Kidney (tissue), 13 donors: ENCODE measurements at regions not wholly inside any gene's neighbourhood (a gene's known extent, or its start where the extent isn't known, plus 50 kb on each side); places are given as distances from the start of the nearest gene placed in this dataset.

Experiments
- DNase-seq, 5 donors: peaks; one replicate each; pipeline ENCODE4 v3.0.0-alpha.2; 2013 to 2020
- FAIRE-seq: peaks from 2 replicates; lab custom pipeline; 2012; peaks lifted over from hg19 to GRCh38; lab: Jason Lieb, UNC
- H3K27ac ChIP-seq, 2 donors: one replicate each; pipeline ENCODE4 v1.7.0; 2013; ENCODE audit warnings: low read depth in 2 of 2, low read length in 2 of 2, inconsistent platforms in 1 of 2
- H3K27me3 ChIP-seq: one replicate; pipeline ENCODE4 v1.7.1; 2013; ENCODE audit warnings: low read length, inconsistent platforms; ENCODE audit not compliant: control insufficient read depth, insufficient read depth
- H3K36me3 ChIP-seq, 3 donors: one replicate each; pipeline versions ENCODE4 v1.7.0 to v1.7.1; 2013; ENCODE audit warnings: low read length in 3 of 3, control low read depth in 1 of 3, inconsistent platforms in 1 of 3; ENCODE audit not compliant: insufficient read depth in 3 of 3, control insufficient read depth in 2 of 3
- H3K4me1 ChIP-seq, 3 donors: one replicate each; pipeline versions ENCODE4 v1.7.0 to v1.7.1; 2013; ENCODE audit warnings: low read length in 3 of 3, inconsistent platforms in 1 of 3, low read depth in 1 of 3; ENCODE audit not compliant: control insufficient read depth in 2 of 3, insufficient read depth in 2 of 3
- H3K4me3 ChIP-seq, 3 donors: one replicate each; pipeline versions ENCODE4 v1.7.0 to v1.8.1; 2013; ENCODE audit warnings: low read length in 3 of 3, control low read depth in 1 of 3, inconsistent platforms in 1 of 3
- H3K9ac ChIP-seq, 3 donors: one replicate each; pipeline versions ENCODE4 v1.7.0 to v1.7.1; 2013; ENCODE audit warnings: low read length in 3 of 3, control low read depth in 1 of 3, inconsistent platforms in 1 of 3
- H3K9me3 ChIP-seq, 3 donors: one replicate each; pipeline versions ENCODE4 v1.7.0 to v1.7.1; 2013; ENCODE audit warnings: low read length in 3 of 3, control low read depth in 1 of 3, inconsistent platforms in 1 of 3; ENCODE audit not compliant: control insufficient read depth in 2 of 3, insufficient read depth in 1 of 3
- CTCF ChIP-seq: IDR thresholded peaks from 3 replicates; pipeline ENCODE4 v1.5.1; 2012; ENCODE audit warnings: mild to moderate bottlenecking, moderate library complexity, borderline replicate concordance; ENCODE audit not compliant: insufficient read depth; ENCODE audit errors: extremely low read depth
- intact Hi-C: fragments of 100-400 bp; cut with DNase I; formaldehyde crosslinking; loops from one replicate; pipeline ENCODE4 v1.11.1; 2022
- donor health status: control.
- donor health status: control.
- donor health status: control.
- donor health status: control.
- donor health status: control.
- donor health status: DM: yes; HTN: yes; CAD: no.
- donor health status: Normal renal cell carcinoma (clear cell type).

GRCh38 chr22:49664891-49665290 is 162.8 kb downstream of the BRD1 start:
- peak in 1 of 5 donors; percentile 27 for DNase-seq
- no peak for TF ChIP-seq CTCF
- peaks cover 8% of the 10 kb centered on the region for H3K27me3 ChIP-seq

DNA sequence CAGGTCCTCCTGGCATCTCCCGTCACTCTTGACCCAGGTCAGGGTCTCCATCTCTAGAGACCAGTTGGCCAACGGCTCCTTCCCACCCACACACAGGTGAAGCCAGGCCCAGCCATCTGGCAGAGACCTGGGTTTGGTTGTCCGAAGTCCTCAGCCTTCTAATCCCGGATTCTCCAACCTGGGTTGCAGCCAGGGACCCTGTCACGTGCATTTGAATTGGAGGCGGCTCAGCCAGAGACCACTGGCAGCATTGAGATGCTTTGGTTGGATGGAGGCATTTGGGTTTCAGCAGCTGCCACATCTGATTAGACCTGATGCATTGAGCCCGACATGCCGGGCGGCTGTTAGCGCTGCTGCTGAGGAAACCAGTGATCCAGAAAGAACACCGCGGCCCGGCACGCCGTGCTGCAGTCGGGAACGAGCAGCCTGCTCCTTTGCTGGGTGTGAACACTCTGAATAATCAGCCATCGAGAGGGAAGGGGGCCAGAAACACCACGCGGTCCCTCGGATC is 163.2 kb downstream of the BRD1 start:
- DNase-seq (peak; percentile 48 to 64 (median 56)), FAIRE-seq (no peak)
- no peaks in the 10 kb centered on the region for H3K9me3 ChIP-seq
- H3K9ac ChIP-seq, result no peak overlapping the region
- H3K4me3 ChIP-seq, result no peak overlapping the region
- no peak overlapping the region for H3K27ac ChIP-seq
- H3K4me1 ChIP-seq, result no peaks in the 10 kb centered on the region
- peaks cover 5% of the 10 kb centered on the region for H3K27me3 ChIP-seq
- intact Hi-C loops, result no loop called here
- H3K36me3 ChIP-seq, result no peaks in the 10 kb centered on the region
- TF ChIP-seq CTCF, result no peak

More at GRCh38 chr22:49664891-49665290, 162.8 kb downstream of the BRD1 start:
- H3K4me1 ChIP-seq, result no peaks in the 10 kb centered on the region
- no peak for FAIRE-seq
- intact Hi-C loops, result no loop called here
- no peak overlapping the region for H3K9ac ChIP-seq
- peak overlapping the region in 1 of 2 donors; percentile 65 for H3K27ac ChIP-seq
- no peak overlapping the region for H3K4me3 ChIP-seq
- H3K36me3 ChIP-seq, result no peaks in the 10 kb centered on the region
- no peaks in the 10 kb centered on the region for H3K9me3 ChIP-seq

DNA sequence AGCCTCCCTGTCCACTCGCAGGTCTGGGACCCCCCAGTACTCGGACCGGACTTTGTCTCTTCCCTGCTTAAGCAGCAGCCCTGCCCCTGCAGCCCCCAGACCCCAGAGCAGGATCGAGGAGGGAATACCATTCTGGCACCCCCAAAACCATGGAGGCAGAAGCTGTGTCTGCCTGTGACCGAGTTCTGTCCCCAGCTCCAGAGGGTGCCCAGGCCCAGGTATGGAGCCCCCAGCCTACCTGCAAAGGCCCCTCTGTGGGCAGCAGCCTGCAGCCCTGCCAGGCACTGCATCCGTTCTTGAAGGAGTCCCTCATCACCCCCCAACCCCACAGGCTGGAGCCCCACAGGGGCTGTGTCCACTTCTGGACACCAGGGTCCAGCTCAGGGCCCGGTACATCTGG is 163.8 kb downstream of the BRD1 start:
- Histone ChIP-seq H3K4me1 (no peaks in the 10 kb centered on the region), H3K27me3 (no peaks in the 10 kb centered on the region), H3K36me3 (no peaks in the 10 kb centered on the region), H3K4me3 (no peak overlapping the region), H3K27ac (no peak overlapping the region), H3K9ac (no peak overlapping the region), H3K9me3 (no peaks in the 10 kb centered on the region)
- no peak for FAIRE-seq
- no peak for TF ChIP-seq CTCF
- peak in 2 of 5 donors; percentile 24 to 51 for DNase-seq
- intact Hi-C loops, result no loop called here

- Histone ChIP-seq H3K9ac (no peak overlapping the region), H3K4me1 (no peaks in the 10 kb centered on the region), H3K36me3 (no peaks in the 10 kb centered on the region), H3K9me3 (no peaks in the 10 kb centered on the region), H3K27me3 (no peaks in the 10 kb centered on the region), H3K27ac (no peak overlapping the region), H3K4me3 (no peak overlapping the region)
- no peak for TF ChIP-seq CTCF
- DNase-seq (peak in 2 of 5 donors; percentile 18 to 65), FAIRE-seq (no peak)
- intact Hi-C loops, result no loop called here
These were observed 164.4 kb downstream of the BRD1 start for GRCh38 chr22:49663311-49663711.
